Choroid plexus epithelial cell (primary cell): ENCODE measurements at regions not wholly inside any gene's neighbourhood (a gene's known extent, or its start where the extent isn't known, plus 50 kb on each side); places are given as distances from the start of the nearest gene placed in this dataset.

Source experiments
- DNase-seq: peaks from one replicate; pipeline ENCODE4 v3.0.0-alpha.2; 2010; ENCODE audit warnings: low read depth
- H3K4me3 ChIP-seq: 2 replicates; pipeline ENCODE4 v1.5.1; 2011; ENCODE audit warnings: low read depth, mild to moderate bottlenecking, control low read depth, low read length, moderate library complexity
- TF ChIP-seq, protein P1 (sequence below): conservative IDR thresholded peaks from 2 replicates; pipeline ENCODE4 v1.5.1; 2011; ENCODE audit warnings: low read depth, mild to moderate bottlenecking, control low read depth, inconsistent platforms, low read length, moderate library complexity

DNA sequence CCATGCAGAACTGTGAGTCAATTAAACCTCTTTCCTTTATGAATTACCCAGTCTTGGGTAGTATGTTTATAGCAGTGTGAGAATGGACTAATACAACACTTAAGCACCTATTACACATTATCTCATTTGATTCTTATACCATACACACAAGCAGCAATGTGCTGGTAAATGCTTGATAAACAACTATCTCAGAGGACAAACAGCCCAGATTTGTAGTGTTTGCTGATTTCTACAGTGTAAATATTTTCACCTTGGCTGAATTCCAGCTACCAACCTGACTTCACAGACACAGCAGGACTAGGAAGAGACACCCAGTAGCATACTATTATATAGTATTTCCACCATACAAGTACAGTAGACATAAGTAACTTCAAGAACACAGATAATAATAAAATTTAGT, 406.5 kb upstream of the CNKSR2 start:
- no peak overlapping the region for H3K4me3 ChIP-seq
- DNase-seq: no peak
- TF ChIP-seq, protein P1, sequence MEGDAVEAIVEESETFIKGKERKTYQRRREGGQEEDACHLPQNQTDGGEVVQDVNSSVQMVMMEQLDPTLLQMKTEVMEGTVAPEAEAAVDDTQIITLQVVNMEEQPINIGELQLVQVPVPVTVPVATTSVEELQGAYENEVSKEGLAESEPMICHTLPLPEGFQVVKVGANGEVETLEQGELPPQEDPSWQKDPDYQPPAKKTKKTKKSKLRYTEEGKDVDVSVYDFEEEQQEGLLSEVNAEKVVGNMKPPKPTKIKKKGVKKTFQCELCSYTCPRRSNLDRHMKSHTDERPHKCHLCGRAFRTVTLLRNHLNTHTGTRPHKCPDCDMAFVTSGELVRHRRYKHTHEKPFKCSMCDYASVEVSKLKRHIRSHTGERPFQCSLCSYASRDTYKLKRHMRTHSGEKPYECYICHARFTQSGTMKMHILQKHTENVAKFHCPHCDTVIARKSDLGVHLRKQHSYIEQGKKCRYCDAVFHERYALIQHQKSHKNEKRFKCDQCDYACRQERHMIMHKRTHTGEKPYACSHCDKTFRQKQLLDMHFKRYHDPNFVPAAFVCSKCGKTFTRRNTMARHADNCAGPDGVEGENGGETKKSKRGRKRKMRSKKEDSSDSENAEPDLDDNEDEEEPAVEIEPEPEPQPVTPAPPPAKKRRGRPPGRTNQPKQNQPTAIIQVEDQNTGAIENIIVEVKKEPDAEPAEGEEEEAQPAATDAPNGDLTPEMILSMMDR: no peak

DNA sequence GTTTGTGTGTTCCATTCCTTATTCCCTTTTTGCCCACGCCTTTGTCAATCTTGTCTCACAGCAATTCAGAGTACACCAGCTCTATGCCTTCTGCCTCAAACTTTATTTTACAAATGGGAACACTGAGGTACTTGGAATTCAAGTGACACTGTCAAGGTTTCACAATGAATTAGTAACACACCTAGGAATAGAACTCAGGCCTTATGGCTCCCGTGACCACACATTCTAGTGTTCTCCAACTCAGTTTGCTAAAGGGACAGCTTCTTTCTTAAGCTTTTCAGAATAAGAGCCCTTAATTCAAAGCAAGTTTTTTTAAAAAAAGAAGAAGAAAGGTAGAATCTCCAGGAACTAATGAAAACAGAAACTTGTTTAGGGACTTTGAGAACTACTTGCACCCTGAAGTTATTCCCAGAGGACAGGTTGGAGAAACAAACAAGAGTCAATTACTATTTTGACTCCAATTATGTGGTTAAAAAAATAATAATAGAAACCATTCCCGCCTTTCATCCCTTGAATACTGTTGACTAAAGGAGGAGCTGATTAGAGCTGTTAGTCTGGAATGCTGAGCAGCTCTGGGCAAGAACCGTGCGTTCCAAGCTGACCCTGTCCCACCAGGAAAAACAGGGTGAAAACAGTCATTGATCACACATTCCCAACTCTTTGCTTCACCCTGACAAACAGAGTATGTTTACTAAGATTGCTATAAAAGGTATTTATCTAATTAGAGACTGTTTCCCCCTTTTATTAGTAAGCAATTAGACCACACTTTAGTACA, 408.8 kb upstream of the CNKSR2 start:
- no peak for DNase-seq
- TF ChIP-seq, protein P1: no peak
- H3K4me3 ChIP-seq: no peak overlapping the region

DNA sequence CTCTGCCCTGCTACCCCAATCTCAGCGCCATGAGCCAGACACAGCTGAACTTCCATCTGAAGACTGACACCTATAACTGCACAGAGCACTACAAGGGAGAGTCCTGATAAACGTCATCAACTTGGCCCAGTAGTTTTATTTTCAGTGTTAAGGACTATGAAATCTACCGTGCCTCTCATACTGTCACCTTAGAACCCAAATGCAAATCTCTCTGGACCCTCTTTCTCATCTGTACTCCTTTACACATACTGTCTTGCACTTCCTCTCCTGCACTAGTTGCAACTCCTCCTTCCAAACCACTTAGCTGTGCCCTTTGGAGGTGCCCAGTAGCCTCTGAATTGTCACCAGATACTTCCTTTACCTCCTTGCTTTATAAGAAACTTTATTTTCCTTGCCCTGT, 420.2 kb upstream of the CNKSR2 start:
- no peak for DNase-seq

DNA sequence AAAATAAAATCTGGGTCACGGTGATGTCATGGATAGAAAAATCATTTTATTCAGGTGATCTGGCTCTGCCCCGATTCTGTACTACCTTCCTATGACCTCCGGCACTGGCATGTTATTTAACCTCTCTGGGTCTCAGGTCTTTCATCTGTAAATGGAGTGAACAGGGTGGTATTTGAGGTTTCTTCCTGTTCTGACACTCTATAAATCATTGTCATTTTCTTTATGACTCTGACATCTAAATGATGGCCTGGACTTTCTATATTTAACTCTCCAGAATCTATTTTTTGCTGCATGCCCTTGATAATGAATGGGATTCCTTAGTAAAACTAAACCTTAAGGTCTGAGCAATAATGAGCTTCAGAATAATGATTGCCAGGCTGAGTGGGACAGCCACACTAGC, 422.0 kb upstream of the CNKSR2 start:
- H3K4me3 ChIP-seq: no peak overlapping the region
- DNase-seq: no peak
- TF ChIP-seq, protein P1: no peak

More for the DNA sequence above, 420.2 kb upstream of the CNKSR2 start:
- no peak overlapping the region for H3K4me3 ChIP-seq
- TF ChIP-seq, protein P1: no peak

DNA sequence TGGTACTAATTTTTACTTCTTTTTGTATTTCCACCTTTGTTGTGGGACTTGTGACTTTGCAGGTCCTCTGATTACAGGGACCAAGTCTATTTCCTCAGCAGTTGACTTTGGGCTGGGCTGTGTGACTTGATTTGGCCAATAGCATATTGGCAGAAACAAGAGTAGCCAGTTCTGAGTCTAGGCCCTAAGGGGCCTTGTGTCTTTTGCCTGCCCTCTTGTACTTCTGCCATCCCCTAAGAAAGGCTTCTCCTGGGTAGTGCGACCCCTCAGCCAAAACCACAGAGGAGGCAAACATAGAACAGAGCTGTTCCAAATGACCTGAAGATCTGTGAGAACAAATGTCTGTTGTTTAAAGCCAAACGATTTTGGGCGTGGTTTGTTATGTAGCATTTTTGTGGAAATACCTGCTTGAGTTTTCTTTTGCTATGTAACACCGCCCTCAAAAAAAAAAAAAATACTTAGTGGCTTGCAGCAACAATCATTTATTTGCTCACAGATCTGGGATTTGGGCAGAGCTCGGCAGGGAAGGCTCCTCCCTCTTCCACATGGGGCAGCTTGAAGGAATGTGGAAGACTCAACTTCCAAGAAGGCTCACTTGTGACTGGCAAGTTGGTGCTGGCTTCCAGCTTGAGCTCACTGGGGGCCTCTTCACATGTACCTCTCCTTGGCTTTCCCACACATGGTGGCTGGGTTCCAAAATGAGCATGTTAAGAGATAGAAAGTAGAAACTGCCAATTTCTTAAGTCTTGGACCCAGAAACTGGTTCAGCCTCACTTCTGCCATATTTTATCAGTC, 423.0 kb upstream of the CNKSR2 start:
- H3K4me3 ChIP-seq: no peak overlapping the region
- TF ChIP-seq, protein P1: no peak
- no peak for DNase-seq

DNA sequence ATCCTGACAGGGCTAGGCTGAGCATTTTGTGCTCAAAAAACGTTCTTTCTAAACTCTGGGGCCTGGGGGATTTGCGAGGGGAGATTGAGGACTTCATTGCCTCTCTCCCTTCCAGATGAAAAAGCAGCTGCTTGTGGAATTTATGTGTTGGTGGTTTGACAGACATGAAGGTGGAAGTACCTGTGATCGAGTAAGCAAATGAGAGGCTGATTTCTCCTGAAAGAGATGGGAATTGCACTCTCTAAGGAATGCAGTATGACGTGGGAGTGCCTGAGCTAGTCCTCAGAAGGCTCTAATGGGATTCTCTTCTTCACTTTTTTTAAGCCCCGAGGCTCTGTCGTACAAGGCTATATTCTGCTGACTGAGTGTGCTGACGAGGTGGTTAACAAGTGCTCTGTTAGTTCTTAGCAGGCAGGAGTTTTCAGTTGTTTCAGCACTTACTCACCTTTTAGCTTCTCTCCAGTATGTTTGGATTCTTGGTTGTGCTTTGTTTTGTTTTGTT, 426.8 kb upstream of the CNKSR2 start:
- no peak overlapping the region for H3K4me3 ChIP-seq
- DNase-seq: no peak
- TF ChIP-seq, protein P1: no peak
